ENCODE measurements at regions not wholly inside any gene's neighbourhood (a gene's known extent, or its start where the extent isn't known, plus 50 kb on each side); places are given as distances from the start of the nearest gene placed in this dataset.

GRCh38 chr10:128779416-128779815 is 653.2 kb upstream of the MKI67 start:
- TF ChIP-seq EZH2phosphoT487 (IDR thresholded peaks at IDR 0.05; ENCODE audit: low read depth) (no peak), CTCF (IDR thresholded peaks at IDR 0.05; ENCODE audit: low read depth, low read length) (no peak)

Measured in OCI-LY3 (cell line).